Brain pericyte (primary cell): ENCODE measurements at regions not wholly inside any gene's neighbourhood (a gene's known extent, or its start where the extent isn't known, plus 50 kb on each side); places are given as distances from the start of the nearest gene placed in this dataset.

Experiments used
- DNase-seq: peaks from one replicate; pipeline ENCODE4 v3.0.0-alpha.2; 2012; ENCODE audit warnings: low read depth, low spot score

DNA sequence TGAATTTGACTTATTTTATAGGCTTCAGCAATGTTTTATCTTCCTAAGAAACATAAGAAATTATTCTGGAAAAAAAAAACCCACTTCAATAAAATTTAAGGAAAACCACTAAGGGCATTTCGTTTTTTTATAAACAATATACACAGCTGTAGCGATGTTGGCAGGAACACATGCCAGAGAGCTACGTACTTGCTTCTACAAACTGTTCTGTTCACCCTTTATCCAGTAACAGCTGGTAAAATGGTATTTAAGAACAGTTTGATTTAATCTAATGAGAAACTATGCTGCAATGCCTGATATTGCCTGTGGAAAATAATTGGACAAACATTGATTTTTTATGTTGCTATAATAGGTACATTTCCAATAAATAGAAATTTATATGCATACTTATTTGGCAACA is 137.2 kb upstream of the DACH1 start:
- DNase-seq, result peak; percentile 20

DNA sequence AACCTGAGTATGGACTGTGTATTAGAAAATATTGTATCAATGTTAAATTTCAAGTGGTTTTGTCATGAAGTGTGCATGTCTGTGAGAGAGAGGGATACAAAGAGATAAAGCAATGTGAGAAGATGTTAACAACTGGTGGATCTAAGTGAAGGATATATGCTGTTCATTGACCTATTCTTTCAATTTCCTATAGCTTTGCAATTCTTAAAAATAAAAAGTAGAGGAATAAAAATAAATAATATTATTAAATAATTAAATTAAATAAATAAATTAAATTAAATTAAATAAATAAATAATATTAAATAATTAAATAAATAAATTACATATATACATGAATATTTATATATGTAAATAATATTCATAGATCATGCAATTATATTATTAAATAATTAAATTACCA is 131.2 kb upstream of the DACH1 start:
- DNase-seq, result no peak

DNA sequence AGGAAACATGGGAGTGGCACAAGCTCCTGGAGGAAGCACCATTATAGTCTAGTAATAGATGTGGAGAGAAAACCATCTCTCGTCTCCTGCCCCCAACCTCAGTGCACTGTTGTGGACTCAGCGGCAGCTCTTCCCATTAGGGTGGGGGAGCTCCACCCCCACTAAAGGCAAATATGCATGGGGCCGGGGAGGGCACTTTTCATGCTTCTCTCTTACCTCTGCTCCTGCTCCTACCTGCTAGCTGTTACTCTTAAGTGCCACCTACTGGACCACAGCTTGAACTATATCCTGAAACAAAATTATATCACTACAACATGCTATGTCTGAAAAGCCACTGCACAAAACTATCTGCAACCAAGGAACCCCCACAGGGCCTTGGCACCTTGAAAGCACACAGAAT is 112.6 kb upstream of the DACH1 start:
- no peak for DNase-seq

DNA sequence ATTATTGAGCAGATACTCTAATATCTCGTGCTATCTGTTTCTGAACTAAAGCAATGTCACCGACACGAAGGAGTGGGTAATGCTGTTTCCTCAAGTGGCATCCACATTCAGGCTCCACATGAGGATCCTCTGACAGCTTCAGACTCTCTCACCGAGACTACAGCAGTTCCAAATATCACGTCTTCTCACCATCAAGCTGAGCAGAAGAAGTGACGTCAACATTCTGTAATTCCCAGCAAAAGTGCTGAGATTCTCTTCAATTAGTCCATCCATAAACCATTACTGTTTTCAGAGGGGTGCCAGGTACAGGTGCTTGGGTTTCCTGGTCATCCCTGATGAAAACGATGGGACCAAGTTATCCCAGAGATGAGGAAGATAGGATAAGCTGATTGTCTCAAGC is 110.0 kb upstream of the DACH1 start:
- DNase-seq, result no peak

DNA sequence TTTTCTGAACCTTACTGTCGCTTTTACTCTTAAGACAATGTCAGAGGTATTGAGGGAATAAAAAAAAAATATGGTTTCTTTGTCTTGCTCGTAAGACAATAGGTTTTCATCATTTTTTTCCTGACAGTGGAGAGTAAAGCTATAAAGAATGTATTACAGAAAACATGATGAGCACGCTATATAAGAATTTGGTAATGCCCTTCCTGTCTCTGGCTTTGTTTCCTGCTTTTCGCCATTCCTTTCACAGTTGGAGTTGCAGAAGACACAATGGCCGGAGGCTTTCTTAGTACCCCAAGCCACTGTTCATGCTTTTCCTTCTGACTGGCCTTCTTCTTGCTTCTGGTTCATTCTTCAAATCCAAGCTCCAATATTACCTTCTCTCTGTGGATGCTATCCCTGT is 101.0 kb upstream of the DACH1 start:
- DNase-seq, result no peak

DNA sequence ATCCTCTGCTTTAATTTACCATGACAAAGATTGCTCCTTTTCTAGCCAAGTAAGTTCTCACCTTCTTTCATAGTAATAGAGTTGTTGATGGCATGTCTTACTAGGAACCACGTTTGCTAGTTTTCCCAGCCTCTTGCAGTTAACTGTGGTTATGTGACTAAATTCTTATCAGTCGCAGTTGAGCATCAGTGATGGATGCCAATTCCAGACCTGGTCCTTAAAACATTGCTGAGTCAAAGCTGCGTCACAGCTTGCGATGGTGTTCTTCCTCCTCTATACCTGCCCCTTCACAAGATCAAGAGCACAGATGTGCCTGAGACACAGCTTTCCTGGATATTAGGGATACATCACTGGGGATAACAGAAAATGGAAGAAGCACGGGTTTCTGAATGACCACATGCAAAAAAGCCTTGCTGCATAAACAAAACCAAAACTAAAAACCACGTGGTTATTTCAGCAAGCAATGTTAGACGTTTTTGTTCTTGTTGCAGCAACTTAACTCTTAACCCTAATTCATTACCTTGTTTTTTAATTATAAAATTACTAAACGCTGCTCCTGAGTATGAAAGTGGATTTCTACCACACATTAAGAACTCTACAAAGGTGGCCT is 97.6 kb upstream of the DACH1 start:
- DNase-seq, result no peak

DNA sequence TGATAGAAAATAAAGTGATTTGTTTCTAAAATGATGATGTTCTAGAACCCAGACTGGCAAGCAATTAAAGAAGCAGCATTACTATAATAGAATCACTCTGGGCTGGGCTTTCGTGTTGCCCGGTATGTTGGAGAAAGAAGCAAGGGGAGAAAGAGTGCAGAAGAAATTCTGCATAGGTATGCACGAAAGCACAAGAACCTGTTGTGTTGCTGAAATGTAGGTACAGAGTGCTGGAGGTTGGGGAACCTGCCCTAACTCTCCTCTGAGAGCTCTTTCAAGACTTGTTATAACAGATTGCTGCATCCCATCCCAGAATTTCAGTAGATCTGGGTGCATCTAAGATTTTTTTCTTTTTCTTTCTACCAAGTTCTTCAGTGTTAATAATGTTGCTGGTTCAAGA is 95.7 kb upstream of the DACH1 start:
- DNase-seq, result no peak

DNA sequence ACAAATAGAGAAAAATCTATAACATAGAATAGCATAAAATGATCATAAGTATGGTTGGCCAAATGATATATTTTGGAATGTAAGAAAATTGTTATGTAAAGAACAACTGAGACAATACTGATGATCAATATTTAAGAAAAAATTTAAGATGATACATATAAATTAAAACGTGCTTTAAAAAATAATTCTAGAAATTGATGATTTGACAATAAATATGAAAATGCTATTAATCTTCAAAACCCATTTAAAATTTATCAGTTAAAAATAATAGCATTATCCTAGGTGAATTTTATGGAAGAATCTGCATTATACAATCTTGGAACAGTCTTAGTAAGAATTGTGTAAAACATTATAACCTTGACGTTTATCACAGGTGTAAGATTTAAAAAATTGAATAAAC is 95.1 kb upstream of the DACH1 start:
- DNase-seq, result no peak

DNA sequence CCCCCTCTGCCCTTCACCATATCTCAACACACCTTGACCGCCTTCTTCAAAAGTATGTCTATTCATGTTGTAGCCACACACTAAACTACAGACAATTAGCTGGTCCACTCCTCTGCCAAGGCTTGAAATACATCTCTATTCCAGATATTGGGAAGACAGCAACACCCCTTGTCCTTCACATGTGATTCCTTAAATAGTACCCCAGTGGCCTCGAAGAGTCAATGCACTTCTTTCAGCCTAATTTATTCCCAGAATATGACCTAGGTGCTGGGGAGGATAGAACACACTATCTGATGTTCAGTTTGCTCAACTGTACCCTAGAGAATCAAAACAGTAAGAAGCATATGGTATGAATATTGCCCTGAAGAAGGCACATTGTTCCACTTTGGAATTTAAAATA is 82.4 kb upstream of the DACH1 start:
- DNase-seq, result no peak

DNA sequence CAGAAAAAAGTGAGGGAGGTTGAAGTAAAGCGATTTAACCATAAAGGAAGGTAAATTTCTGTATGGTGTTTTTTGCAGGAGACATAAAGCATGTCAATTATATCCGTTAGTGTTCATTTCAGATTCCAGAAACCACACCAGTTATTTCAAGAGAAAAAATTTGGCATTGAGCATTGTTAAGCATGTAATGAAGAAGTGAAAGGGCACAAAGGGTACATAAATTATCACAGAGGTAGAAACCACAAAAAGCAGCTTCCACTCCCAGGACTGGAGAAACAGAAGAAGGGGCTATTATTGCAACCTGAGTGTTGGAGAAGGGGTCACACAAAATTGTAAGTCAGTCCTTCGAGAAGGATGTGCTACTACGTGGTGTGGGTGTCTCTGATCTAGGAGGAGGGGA is 72.2 kb upstream of the DACH1 start:
- no peak for DNase-seq

DNA sequence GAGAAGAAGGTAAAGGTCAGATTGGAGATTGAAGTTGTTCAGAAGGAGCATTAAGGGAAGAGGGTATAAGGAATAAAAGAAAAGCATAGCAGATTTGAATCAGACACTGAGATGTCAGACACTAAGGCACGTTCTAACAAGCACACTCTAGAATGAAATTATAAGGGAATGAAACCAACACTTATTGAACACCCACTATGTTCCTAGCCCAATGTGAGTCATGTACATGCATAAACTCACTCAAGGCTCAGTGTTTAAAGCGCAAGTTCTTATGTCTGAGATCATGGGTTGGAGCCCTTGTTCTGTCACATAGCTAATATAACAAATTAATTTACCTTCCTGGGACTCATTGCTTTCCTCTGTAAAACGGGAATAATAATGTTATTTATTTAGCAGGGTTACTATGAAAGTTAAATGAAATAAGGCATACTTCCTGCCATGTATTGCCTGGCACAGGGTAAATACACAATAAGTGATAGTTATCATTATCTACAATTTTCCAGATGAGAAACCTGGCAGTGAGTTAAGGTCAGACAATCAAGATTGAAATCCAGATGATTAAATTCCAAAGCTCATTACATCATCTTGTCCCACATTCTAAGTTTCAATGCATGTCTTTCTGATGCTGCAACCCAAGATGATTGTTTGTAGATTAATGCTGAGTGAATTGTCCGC is 68.3 kb upstream of the DACH1 start:
- DNase-seq, result no peak

DNA sequence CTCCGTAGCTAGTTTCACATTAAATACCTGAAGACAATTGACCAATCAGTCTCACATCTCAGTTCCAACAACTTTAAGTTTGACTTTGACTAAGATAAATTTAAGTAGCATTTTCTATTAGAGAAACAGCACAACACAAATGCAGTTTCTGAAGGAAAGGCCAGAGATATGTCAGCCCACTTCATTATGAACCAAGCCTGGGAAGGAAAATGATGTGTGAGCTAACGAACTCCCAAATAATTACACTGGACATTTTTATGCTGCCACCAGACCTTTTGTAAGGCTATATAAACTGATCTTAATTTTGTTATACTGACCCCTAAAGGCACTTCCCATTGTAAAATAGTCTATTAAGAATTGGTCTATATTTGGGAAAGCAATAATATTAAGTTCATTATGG is 57.9 kb upstream of the DACH1 start:
- DNase-seq, result no peak

DNA sequence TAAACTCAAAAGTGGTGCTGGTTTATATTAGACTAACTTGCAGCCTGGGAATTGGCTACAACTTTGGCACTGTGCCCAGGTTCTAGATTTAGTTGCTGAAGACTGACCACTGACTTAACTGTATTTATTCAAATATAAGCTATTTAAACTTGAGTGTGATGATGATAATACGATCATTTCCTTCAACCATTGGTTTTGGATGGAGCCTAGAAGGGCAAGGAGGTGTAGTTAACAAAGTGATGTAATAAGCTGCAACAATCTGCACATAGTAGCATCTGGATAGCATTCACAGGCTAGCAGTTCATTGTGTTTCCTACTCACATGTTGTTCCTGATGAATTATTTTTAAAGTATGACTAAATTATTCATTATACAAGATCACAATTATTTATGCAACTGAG is 55.2 kb upstream of the DACH1 start:
- DNase-seq, result no peak
